Natural killer cell treated with Interleukin-12 subunit alpha and Interleukin-12 subunit beta and Interleukin-15 and Interleukin-18, amount 100 ng/mL, for 72 hours (primary cell): ENCODE measurements at regions not wholly inside any gene's neighbourhood (a gene's known extent, or its start where the extent isn't known, plus 50 kb on each side); places are given as distances from the start of the nearest gene placed in this dataset.

Experiments
- ATAC-seq, 2 donors: fragments of 150-1000 bp; cut with Tn5 transposase in 1 of 2; sonication (Bioruptor Pico), chemical (Tn5 transposase) in 1 of 2; 2 replicates each; pipeline ENCODE4 v1.10.0; 2021
- DNase-seq: peaks from one replicate; pipeline ENCODE4 v3.0.0; 2022; ENCODE audit warnings: low spot score
- H3K27ac Mint-ChIP-seq, 2 donors: 1 replicate in 1 of 2; 2 replicates in 1 of 2; pipeline ENCODE4 v1.8.0; 2022; ENCODE audit warnings: mixed read lengths in 2 of 2, mild to moderate bottlenecking in 1 of 2, moderate library complexity in 1 of 2
- H3K27me3 Mint-ChIP-seq, 2 donors: 1 replicate in 1 of 2; 2 replicates in 1 of 2; pipeline ENCODE4 v1.8.0; 2022; ENCODE audit warnings: mixed read lengths in 2 of 2
- H3K36me3 Mint-ChIP-seq: one replicate; pipeline ENCODE4 v1.8.0; 2022; ENCODE audit warnings: mixed read lengths
- H3K4me1 Mint-ChIP-seq, 2 donors: 1 replicate in 1 of 2; 2 replicates in 1 of 2; pipeline ENCODE4 v1.8.0; 2022; ENCODE audit warnings: low read depth in 2 of 2, mixed read lengths in 2 of 2, mild to moderate bottlenecking in 1 of 2
- H3K4me3 Mint-ChIP-seq: one replicate; pipeline ENCODE4 v1.8.0; 2022; ENCODE audit warnings: mixed read lengths
- H3K9me3 Mint-ChIP-seq: 2 replicates; pipeline ENCODE4 v1.8.0; 2022; ENCODE audit warnings: mixed read lengths

DNA sequence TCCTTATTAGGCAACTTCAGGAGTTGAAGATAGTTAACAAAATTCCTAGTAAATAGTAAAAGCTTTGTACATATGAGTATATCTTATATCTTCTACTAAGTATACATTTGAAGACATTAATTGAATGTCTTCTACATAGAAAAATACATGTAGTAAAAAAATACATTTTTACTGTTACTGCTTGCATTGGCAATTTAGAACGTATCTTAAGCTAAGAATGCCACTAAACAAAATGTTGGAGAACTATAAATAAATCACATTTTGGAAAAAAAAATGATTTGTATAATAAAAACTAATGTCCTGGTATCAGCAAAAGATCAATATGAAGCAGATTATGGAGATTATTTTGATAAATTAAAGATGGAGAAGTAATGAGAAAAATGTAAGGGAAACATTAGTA lies 434.2 kb upstream of the SLC8A1 start:
- peaks cover 5% of the 10 kb centered on the region for H3K36me3 Mint-ChIP-seq
- no peak overlapping the region for H3K27ac Mint-ChIP-seq
- no peaks in the 10 kb centered on the region for H3K27me3 Mint-ChIP-seq
- H3K4me3 Mint-ChIP-seq = no peak overlapping the region
- peaks cover 14% of the 10 kb centered on the region for H3K9me3 Mint-ChIP-seq
- ATAC-seq = no peak
- H3K4me1 Mint-ChIP-seq = no peaks in the 10 kb centered on the region
- no peak for DNase-seq

DNA sequence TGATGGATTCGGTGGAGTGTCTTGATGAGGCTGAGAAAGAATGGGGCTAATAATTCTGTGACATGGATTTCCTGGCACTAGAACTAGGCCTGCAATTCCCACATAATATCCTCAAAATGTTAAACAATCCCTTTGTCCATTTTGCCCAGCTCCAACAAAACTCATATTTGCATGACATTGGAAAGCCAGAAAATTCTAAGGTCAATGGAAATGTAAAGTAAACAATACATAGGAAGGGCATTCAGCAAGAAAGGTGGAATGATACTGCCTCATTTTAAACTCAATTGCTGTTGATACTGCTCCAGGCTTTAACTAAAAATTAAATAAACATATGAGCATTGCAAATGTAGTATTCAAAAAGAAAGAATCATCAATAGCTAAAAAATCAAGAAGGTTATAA lies 434.8 kb upstream of the SLC8A1 start:
- no peak overlapping the region for H3K4me3 Mint-ChIP-seq
- peaks cover 15% of the 10 kb centered on the region for H3K9me3 Mint-ChIP-seq
- DNase-seq (no peak), ATAC-seq (no peak)
- no peak overlapping the region for H3K27ac Mint-ChIP-seq
- H3K36me3 Mint-ChIP-seq = peaks cover 5% of the 10 kb centered on the region
- no peaks in the 10 kb centered on the region for H3K27me3 Mint-ChIP-seq
- no peaks in the 10 kb centered on the region for H3K4me1 Mint-ChIP-seq

DNA sequence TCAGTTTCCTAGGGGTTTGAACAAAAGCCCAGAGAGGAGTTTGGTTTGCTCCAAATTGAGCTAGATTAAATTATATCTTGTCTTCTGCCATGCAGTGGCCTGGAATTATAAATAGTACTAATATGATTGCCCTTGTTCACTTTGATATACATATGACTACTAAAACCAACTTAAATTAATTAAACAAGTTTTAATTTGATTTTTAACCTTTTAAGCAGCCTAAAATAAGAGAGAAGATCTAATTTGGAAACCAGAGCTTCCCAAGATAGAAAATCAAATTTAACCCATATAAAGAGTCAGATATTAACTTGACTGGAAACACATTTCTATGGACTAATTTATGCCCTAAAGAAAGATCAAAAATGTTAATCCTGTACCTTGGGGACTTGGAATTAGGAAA lies 444.5 kb upstream of the SLC8A1 start:
- DNase-seq (no peak), ATAC-seq (no peak)
- Mint-ChIP-seq H3K4me1 (no peaks in the 10 kb centered on the region), H3K27me3 (no peaks in the 10 kb centered on the region), H3K27ac (no peak overlapping the region), H3K36me3 (no peaks in the 10 kb centered on the region), H3K4me3 (no peak overlapping the region), H3K9me3 (peaks cover 12% of the 10 kb centered on the region)

DNA sequence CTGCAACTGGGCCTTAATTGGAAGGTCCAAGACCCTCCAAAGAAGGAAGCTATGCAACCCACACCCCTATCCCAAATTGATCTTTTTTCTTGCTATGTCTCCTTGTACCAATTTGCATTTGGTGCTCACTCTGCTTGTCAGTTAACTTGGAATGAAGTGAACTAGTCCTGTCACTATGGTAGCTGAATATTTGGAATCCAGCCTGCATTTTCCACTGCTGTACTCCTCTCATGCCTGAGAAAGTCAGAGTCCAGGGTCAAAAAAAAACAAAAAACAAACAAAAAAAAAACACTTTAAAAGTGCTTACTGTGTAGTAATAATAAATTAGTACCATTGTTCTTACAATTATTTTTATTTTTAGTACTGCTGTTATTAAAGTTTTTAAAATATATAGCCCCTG lies 462.8 kb upstream of the SLC8A1 start:
- ATAC-seq = no peak
- H3K4me1 Mint-ChIP-seq = no peaks in the 10 kb centered on the region

DNA sequence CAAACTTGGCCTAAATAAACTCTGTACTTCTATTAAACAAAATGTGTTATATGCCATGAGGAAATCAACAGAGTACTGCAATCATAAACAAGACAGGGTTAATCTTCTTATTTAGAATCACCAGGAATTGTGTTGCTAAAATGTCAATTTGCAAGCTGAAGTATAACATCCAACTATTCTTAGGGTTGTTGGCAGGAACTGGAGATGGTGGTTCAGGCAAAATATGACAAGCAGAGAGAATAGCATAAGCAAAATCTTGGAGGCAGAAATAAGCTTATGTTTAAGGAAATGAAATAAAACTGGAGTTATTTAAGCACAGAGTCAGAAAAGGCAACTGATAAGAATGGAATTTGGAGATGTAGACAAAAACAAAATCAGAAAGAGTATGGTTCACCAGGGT lies 463.8 kb upstream of the SLC8A1 start:
- H3K27ac Mint-ChIP-seq = no peak overlapping the region
- no peak overlapping the region for H3K4me3 Mint-ChIP-seq
- DNase-seq = no peak
- no peaks in the 10 kb centered on the region for H3K4me1 Mint-ChIP-seq
- H3K27me3 Mint-ChIP-seq = no peaks in the 10 kb centered on the region
- no peak for ATAC-seq
- peaks cover 16% of the 10 kb centered on the region for H3K9me3 Mint-ChIP-seq
- no peaks in the 10 kb centered on the region for H3K36me3 Mint-ChIP-seq

More for the DNA sequence above, 462.8 kb upstream of the SLC8A1 start:
- no peak overlapping the region for H3K4me3 Mint-ChIP-seq
- no peaks in the 10 kb centered on the region for H3K36me3 Mint-ChIP-seq
- H3K27me3 Mint-ChIP-seq = no peaks in the 10 kb centered on the region
- peaks cover 18% of the 10 kb centered on the region for H3K9me3 Mint-ChIP-seq
- no peak overlapping the region for H3K27ac Mint-ChIP-seq
- DNase-seq = no peak

DNA sequence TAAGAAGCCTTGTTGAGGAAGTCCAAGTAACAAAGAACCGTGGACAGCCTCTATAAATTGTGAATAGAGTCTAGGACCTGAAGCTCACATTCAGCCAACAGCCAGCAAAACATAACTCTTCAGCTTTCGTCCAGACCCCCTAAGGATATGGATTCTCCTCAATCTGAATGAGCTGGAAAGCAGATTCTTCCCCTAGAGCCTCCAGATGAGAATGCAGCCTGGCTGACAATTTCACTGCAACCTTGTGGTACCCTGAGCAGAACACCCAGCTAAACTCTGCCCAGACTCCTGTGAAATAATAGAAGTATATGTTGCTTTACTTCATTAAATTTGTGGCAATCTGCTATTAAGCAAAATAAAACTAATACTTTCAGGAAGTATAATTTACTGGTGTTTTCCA lies 483.5 kb upstream of the SLC8A1 start:
- H3K9me3 Mint-ChIP-seq = peaks cover 16% of the 10 kb centered on the region
- no peak overlapping the region for H3K27ac Mint-ChIP-seq
- H3K4me1 Mint-ChIP-seq = no peaks in the 10 kb centered on the region
- no peak overlapping the region for H3K4me3 Mint-ChIP-seq
- ATAC-seq (no peak), DNase-seq (no peak)
- H3K36me3 Mint-ChIP-seq = no peaks in the 10 kb centered on the region
- H3K27me3 Mint-ChIP-seq = no peaks in the 10 kb centered on the region

DNA sequence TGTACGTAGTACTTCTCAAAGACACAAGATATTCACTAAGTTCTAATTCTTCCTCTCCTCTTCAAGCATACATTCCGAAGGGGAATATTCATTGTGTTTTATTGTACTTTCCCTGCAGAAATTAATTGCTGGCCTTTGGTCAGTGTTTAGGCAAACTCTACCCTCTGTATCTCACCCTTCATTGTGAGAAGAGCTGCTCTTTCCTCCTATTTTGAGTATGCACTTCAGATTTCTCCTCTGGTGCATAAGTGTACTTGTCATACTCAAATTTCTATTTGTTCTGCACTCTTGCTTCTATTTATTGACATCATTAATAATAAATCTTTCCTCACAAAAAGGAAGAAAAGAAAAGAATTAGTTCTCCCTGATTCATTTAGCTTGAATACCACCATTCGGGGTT lies 485.4 kb upstream of the SLC8A1 start:
- H3K36me3 Mint-ChIP-seq = no peaks in the 10 kb centered on the region
- H3K4me3 Mint-ChIP-seq = no peak overlapping the region
- no peak for ATAC-seq

GRCh38 chr2:40953341-40953740 lies 501.5 kb upstream of the SLC8A1 start:
- Mint-ChIP-seq H3K4me1 (no peaks in the 10 kb centered on the region), H3K9me3 (peaks cover 5% of the 10 kb centered on the region), H3K27me3 (no peaks in the 10 kb centered on the region), H3K4me3 (no peak overlapping the region), H3K27ac (no peak overlapping the region), H3K36me3 (no peaks in the 10 kb centered on the region)
- ATAC-seq = no peak
- DNase-seq = no peak

More for the DNA sequence above, 485.4 kb upstream of the SLC8A1 start:
- Mint-ChIP-seq H3K4me1 (no peaks in the 10 kb centered on the region), H3K27ac (no peak overlapping the region), H3K9me3 (peaks cover 14% of the 10 kb centered on the region), H3K27me3 (no peaks in the 10 kb centered on the region)
- DNase-seq = no peak

- no peaks in the 10 kb centered on the region for H3K36me3 Mint-ChIP-seq
- H3K9me3 Mint-ChIP-seq = peaks cover 5% of the 10 kb centered on the region
- H3K27me3 Mint-ChIP-seq = no peaks in the 10 kb centered on the region
- no peaks in the 10 kb centered on the region for H3K4me1 Mint-ChIP-seq
- no peak for DNase-seq
- no peak overlapping the region for H3K27ac Mint-ChIP-seq
- no peak for ATAC-seq
- H3K4me3 Mint-ChIP-seq = no peak overlapping the region
These were observed 503.2 kb upstream of the SLC8A1 start for GRCh38 chr2:40955042-40955441.

- Mint-ChIP-seq H3K27me3 (no peaks in the 10 kb centered on the region), H3K36me3 (no peaks in the 10 kb centered on the region), H3K4me3 (no peak overlapping the region), H3K9me3 (peaks cover 5% of the 10 kb centered on the region), H3K27ac (no peak overlapping the region), H3K4me1 (no peaks in the 10 kb centered on the region)
- DNase-seq (no peak), ATAC-seq (no peak)
These were observed 503.7 kb upstream of the SLC8A1 start for GRCh38 chr2:40955635-40956034.

DNA sequence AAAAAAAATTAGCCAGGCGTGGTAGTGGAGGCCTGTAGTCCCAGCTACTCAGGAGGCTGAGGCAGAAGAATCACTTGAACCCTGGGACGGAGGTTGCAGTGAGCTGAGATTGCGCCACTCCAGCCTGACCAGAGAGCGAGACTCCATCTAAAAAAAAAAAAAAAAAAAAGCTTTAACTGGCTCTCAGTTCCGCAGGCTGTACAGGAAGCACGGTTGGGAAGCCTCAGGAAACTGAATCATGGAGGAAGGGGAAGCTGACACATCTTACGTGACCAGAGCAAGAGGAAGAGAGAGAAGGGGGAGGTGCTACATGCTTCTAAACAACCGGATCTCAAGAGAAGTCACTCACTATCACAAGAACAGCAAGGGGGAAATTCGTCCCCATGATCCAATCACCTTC lies 505.6 kb upstream of the SLC8A1 start:
- ATAC-seq (no peak), DNase-seq (no peak)
- Mint-ChIP-seq H3K4me1 (no peaks in the 10 kb centered on the region), H3K27ac (no peak overlapping the region), H3K36me3 (no peaks in the 10 kb centered on the region), H3K9me3 (peaks cover 5% of the 10 kb centered on the region), H3K27me3 (no peaks in the 10 kb centered on the region), H3K4me3 (no peak overlapping the region)

DNA sequence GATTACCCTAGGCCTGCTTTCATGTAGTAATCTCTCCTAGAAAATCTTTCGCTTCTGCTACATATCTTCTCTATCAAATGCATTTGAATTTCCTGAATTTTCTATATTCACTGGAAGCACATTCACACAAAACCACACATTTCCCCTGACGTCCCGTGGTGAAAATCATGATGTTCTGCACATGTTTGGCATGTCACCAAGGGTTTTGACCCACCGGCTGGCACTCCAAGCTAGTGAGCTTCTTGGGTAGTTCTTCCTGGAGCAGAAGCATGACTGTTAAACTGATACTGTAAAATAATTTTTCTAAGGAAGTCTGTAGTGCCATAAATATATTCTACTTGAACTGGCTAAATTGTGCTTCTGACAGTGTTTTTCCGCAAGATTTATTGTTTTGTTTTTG lies 510.1 kb upstream of the SLC8A1 start:
- Mint-ChIP-seq H3K4me3 (no peak overlapping the region), H3K4me1 (no peaks in the 10 kb centered on the region), H3K36me3 (peaks cover 8% of the 10 kb centered on the region), H3K9me3 (peaks cover 13% of the 10 kb centered on the region), H3K27me3 (no peaks in the 10 kb centered on the region), H3K27ac (no peak overlapping the region)
- DNase-seq = no peak
- ATAC-seq = no peak

DNA sequence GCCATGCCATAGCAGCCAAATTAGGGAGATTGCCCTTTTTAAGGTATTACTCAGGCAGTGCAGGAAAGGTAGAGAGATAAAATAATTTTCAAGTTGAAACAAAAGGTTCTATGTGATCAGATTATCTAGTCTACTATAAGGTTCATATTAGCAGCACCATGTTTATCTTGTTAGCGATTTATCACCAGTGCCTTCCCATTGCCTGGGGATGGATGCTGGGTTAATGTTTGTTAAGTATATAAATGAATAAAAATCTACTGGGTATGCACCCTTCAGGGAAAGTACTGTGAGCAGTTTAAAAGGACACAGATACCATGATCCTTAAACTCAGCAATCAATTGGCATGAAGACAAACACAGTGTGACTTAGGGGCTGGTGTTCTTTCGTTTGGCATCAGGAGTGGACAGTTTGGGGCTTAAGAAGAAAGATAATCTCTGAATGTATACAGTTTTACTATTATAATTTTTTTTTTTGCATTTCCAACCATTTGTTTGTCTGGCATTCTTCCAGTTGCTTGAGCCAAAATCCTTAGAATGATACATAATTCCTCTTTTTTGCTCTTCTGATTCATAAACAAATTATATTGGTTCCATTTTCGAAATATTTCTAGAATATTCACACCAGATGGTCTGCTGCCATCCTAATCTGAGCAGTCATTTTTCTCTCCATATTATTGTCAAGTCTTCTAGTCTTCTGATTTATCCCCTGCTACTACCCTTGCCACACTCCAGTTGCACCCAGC lies 512.8 kb upstream of the SLC8A1 start:
- no peak for ATAC-seq
- peaks cover 11% of the 10 kb centered on the region for H3K36me3 Mint-ChIP-seq
- H3K9me3 Mint-ChIP-seq = peaks cover 16% of the 10 kb centered on the region
- no peaks in the 10 kb centered on the region for H3K27me3 Mint-ChIP-seq
- DNase-seq = no peak
- no peak overlapping the region for H3K27ac Mint-ChIP-seq
- H3K4me1 Mint-ChIP-seq = no peaks in the 10 kb centered on the region
- H3K4me3 Mint-ChIP-seq = no peak overlapping the region

- Mint-ChIP-seq H3K27ac (no peak overlapping the region), H3K9me3 (peaks cover 20% of the 10 kb centered on the region), H3K4me1 (no peaks in the 10 kb centered on the region), H3K4me3 (no peak overlapping the region), H3K27me3 (no peaks in the 10 kb centered on the region), H3K36me3 (peaks cover 12% of the 10 kb centered on the region)
- DNase-seq (no peak), ATAC-seq (no peak)
These were observed 515.6 kb upstream of the SLC8A1 start for GRCh38 chr2:40967451-40967850.

DNA sequence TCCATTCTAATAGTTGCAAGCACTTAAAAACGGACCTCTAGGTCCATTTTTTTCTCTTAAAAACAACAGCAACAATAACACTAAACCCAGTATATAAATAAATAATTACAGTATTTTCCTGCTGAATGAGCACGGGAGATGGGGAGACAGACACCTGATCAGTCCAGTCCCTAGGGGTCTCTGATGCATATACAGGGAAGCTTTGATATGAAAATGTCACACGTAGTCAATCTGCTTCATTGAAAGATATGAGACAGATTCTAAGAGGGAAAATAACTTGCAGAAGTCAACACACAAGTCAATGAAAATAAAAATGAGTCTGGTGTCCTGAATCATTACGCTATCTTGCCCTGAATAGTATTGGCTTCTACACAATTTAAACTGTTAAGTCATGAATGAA lies 523.3 kb upstream of the SLC8A1 start:
- ATAC-seq (no peak), DNase-seq (no peak)
- H3K4me3 Mint-ChIP-seq = no peak overlapping the region
- H3K9me3 Mint-ChIP-seq = peaks cover 4% of the 10 kb centered on the region
- no peak overlapping the region for H3K27ac Mint-ChIP-seq
- no peaks in the 10 kb centered on the region for H3K36me3 Mint-ChIP-seq
- no peaks in the 10 kb centered on the region for H3K27me3 Mint-ChIP-seq
- H3K4me1 Mint-ChIP-seq = no peaks in the 10 kb centered on the region
